GM21717 (cell line): ENCODE measurements at regions not wholly inside any gene's neighbourhood (a gene's known extent, or its start where the extent isn't known, plus 50 kb on each side); places are given as distances from the start of the nearest gene placed in this dataset.

Experiments used
- ATAC-seq: cut with Tn5 transposase; IDR thresholded peaks from one replicate; pipeline ENCODE4 v1.9.1; 2021; ENCODE audit warnings: mild to moderate bottlenecking, moderate library complexity; ENCODE audit not compliant: unreplicated experiment

- no peak for ATAC-seq
Measured at GRCh38 chr13:107289540-107289939, 721.6 kb upstream of the ARGLU1 start.

DNA sequence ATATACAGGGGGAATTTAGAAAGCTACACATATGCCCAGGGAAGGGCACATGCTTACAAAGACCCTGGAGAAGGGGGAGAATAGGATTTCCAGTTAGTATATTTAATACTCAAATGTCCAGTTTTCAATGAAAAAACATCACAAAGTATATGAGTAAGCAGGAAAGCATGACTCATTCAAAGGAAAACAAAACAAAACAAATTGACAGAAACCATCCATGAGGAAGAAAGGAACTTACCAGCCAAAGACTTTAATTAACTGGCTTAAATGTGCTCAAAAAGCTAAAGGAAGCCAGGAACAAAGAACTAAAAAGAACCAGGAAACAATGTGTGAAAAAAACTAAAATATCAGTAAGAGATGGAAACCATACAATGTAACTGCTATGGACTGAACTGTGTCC is 716.2 kb upstream of the ARGLU1 start:
- ATAC-seq = no peak

DNA sequence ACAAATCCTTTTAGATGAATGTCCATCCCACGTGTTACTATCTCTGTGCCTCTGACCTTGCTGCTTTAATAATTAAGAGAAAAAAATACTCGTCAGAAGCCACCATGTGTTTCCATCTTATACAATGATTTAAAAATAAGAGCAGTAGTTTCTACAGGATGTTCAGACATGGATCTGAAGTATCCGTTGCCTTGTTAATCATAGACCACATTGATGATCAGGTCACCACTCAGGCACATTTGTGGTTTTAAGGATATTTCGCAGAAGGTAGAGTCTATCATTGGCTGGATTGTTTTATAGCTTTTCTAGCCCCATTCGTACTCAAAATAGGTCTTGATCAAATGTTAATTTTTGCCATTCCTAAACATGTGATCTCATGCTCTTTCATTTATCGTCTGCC is 710.0 kb upstream of the ARGLU1 start:
- ATAC-seq = no peak

GRCh38 chr13:107276936-107277335 is 709.0 kb upstream of the ARGLU1 start:
- no peak for ATAC-seq

DNA sequence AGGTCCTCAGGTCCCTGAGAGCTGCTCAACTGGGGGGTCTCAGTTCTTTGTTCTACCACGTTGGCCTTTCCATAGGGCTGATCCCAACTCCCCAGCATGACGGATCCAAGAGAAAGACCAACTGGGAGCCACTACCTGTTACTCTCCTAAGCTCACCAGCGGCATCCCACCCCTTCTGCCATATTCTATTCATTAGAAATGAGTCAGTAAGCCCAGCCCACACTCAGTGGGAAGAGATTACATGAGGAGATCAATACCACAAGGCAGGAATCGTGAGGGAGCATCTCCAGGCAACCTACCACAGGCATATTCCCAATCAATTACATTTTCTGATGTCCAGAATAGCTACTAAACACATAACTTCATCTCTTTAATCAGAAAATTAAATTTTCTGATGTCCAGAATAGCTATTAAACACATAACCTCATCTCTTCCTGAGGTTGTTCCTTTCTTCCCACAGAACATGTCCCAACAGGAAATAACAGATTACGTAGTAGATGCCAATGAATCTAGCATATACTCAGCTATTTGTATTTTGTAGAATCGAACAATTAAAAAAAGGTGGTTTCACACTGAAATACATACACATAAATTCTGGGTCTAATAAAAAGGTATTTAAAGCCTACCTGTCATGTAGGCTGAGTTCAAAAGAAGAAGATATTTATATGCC is 708.1 kb upstream of the ARGLU1 start:
- no peak for ATAC-seq

- no peak for ATAC-seq
Measured at GRCh38 chr13:107275312-107275711, 707.4 kb upstream of the ARGLU1 start.

DNA sequence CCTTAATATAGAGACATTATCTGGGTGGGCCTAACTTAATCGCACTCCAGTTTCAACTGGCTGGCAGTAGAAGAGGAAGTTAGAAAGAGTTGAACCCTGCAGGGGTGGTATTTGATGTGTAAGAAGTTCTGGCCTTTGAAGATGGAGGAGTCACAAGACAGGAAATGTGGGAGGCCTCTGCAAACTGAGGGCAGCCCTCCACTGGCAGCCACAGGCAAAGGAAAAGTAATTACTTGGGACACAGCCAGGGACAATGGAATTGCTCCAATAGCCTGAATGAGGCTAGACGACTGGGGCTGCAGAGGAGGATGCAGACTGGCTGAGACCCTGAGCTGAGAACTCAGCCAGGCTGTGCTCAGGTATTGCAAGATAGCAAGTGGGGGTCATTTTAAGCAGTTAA is 703.3 kb upstream of the ARGLU1 start:
- ATAC-seq = no peak

DNA sequence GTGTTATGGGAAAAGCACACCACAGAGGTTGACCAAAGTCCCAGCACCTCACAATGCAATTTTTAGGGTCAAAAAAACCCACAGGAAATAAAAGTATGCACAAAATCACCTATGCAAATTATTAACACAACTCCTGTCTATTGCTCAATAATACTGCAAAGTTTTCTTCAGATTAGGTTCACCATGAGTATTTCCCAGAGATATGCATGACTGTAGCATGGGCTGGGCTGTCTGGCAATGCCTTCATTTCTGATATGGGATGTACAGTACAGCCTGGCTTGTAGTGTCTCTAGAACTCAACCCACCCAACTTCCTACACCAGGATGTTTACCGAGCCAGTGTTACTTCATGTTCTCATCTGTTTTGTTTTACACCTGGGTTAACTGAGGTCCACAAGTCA is 698.7 kb upstream of the ARGLU1 start:
- no peak for ATAC-seq

DNA sequence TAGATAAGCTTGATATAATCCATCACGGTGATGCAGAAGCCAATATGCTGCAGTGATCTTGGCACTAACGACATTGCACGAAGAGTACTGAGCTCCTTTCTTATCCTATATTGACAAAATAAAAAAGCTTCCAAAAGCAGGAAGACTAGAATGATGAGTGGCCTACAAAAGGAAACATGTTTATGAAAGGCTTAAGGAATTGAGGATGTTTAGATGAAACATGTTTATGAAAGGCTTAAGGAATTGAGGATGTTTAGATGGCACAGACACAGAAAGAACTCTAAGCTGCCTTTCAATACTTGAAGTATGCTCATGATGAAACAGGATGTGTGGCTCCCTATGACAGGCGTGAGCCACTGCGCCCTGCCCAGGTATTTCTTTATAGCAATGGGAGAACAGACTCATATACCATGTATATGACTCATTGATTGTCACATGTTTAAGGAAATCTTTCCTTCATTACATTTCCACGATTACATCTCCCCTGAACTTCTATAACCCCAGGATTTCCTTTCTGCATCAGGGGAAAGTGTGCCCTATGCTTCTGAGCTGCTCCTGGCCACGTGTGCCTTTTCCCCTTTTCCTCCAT is 690.8 kb upstream of the ARGLU1 start:
- no peak for ATAC-seq

DNA sequence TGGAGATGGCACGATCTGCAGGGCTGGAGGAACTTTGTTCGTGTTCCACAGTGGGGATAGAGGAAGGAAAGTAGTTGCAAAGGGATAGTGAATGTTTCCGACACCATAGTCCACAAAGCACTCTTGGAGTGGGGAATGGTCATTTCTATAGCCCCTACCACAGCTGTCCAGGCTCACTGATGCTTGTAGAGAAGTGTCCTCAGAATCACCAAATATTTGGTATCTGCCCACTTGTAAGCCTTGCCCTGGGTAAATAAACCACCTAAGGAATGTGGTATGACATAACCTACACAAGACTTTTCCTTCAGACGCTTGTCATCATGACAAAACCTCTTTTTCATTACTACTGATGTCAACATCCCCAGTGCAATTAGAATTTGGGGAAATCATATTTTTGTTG is 686.5 kb upstream of the ARGLU1 start:
- ATAC-seq = no peak

- no peak for ATAC-seq
Measured at GRCh38 chr13:107252428-107252827, 684.5 kb upstream of the ARGLU1 start.

- no peak for ATAC-seq
Measured at GRCh38 chr13:107252021-107252420, 684.1 kb upstream of the ARGLU1 start.

GRCh38 chr13:107251341-107251740 is 683.4 kb upstream of the ARGLU1 start:
- no peak for ATAC-seq

DNA sequence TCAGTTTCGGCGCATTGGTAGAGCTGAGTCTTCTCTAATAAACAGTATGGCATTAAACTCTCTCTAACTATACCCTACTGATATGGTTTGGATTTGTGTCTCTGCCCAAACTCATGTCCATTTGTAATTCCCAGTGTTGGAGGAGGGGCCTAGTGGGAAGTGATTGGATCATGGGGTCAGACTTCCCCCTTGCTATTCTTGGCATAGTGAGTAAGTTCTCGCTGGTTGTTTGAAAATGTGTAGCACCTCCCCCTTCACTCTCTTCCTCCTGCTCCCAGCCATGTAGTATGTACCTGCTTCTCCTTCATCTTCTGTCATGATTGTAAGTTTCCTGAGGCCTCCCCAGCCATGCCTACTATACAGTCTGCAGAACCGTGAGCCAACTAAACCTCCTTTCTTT is 682.7 kb upstream of the ARGLU1 start:
- ATAC-seq = no peak

GRCh38 chr13:107244241-107244640 is 676.3 kb upstream of the ARGLU1 start:
- no peak for ATAC-seq

GRCh38 chr13:107242138-107242537 is 674.2 kb upstream of the ARGLU1 start:
- no peak for ATAC-seq

- no peak for ATAC-seq
Measured at GRCh38 chr13:107241381-107241780, 673.4 kb upstream of the ARGLU1 start.

GRCh38 chr13:107239213-107239612 is 671.3 kb upstream of the ARGLU1 start:
- ATAC-seq = no peak

GRCh38 chr13:107238262-107238981 is 670.5 kb upstream of the ARGLU1 start:
- no peak for ATAC-seq

GRCh38 chr13:107234319-107235073 is 666.6 kb upstream of the ARGLU1 start:
- no peak for ATAC-seq

DNA sequence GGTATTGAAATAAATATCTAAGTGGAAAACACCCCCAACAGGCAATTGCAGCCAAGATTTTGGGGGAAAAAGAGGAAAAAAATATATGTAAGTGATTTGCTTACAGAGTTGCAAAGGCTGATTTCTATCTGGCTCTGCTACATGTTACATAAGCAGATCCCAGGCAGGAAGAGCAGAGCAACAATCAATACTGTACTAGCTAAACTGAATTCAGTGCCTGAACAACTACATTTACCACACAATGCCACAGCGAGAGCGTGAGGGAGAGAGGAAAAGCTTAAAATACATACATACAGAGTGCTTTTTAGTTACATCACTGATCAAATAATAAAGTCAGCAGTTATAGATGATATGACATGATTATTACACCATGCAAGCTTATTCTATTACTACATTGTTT is 665.6 kb upstream of the ARGLU1 start:
- no peak for ATAC-seq

DNA sequence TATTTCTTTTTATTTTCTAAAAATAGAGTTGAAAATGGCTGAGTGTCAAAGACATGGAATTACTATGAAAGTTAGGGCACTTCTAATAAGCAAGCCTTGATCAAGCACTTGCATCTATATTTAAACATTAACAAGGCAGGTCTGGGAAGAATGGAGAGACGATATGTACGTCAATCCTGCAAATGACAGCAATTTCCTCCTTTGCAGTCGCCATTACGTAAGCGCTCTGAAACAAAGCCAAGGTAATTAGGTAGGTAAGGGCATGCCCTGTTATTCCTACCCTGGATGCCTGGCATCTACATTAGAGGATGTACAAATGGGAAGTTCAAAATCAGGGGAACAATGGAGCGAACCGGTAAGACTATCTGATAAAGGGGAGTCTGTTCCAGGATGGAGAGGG is 664.0 kb upstream of the ARGLU1 start:
- no peak for ATAC-seq
